ENCODE measurements at regions not wholly inside any gene's neighbourhood (a gene's known extent, or its start where the extent isn't known, plus 50 kb on each side); places are given as distances from the start of the nearest gene placed in this dataset.

GRCh38 chr7:12943781-12944180, 256.3 kb downstream of the ARL4A start:
- TF ChIP-seq CTCF (IDR thresholded peaks at IDR 0.05; ENCODE audit: low read length): no peak
- no peak for TF ChIP-seq EZH2 (optimal IDR thresholded peaks at IDR 0.05; ENCODE audit: low read depth, low read length)
